K562 (cell line): ENCODE measurements at regions not wholly inside any gene's neighbourhood (a gene's known extent, or its start where the extent isn't known, plus 50 kb on each side); places are given as distances from the start of the nearest gene placed in this dataset.

ENCODE experiments used
- ATAC-seq: fragments of 200-7000 bp; cut with Tn5 transposase; 3 replicates; pipeline ENCODE4 v1.9.1; 2020; ENCODE audit warnings: moderate library complexity
- BruUV-seq: library from RNA; stranded (reverse); fragments of 400-500 nt; replicated peaks from 2 replicates; lab custom pipeline; 2021; lab: Mats Ljungman, UMichigan
- CTCF ChIA-PET: fragments of 300-600 bp; formaldehyde crosslinking; extraction: SDS; loops from one replicate; lab custom pipeline; 2021; ENCODE audit warnings: low intra/inter-chr PET ratio; lab: Yijun Ruan, JAX
- POLR2A ChIA-PET: fragments of 300-600, 350-650 bp; sonication (Branson Sonifier 250); formaldehyde crosslinking; extraction: SDS; loops from one replicate; lab custom pipeline; 2021; ENCODE audit warnings: antibody characterized with exemption, inconsistent platforms; lab: Yijun Ruan, JAX
- DNase-seq, 4 experiments: peaks; one replicate each; pipeline versions ENCODE4 v3.0.0 to v3.0.0-alpha.2; 2011 to 2018; ENCODE audit warnings: low spot score in 3 of 4, mixed read lengths in 3 of 4; ENCODE audit errors: extremely low read depth in 1 of 4
- FAIRE-seq: peaks from 2 replicates; lab custom pipeline; 2011; peaks lifted over from hg19 to GRCh38; lab: Jason Lieb, UNC
- H2AFZ ChIP-seq: 2 replicates; pipeline ENCODE4 v1.6.0; 2011; ENCODE audit warnings: low read depth, low read length, control low read depth, inconsistent platforms
- H3K27ac ChIP-seq: fragments of 200-600 bp; 3 replicates; pipeline ENCODE4 v1.8.0; 2011; ENCODE audit warnings: low read depth, mild to moderate bottlenecking, control low read depth, inconsistent platforms, low read length, moderate library complexity, mixed read lengths; ENCODE audit errors: extremely low read depth
- H3K27me3 ChIP-seq, 2 experiments: fragments of 300-600 bp in 1 of 2; 2 replicates in 1 of 2; 3 replicates in 1 of 2; pipeline versions ENCODE4 v1.6.0 to v1.8.0; 2011; ENCODE audit warnings: inconsistent platforms in 2 of 2, low read length in 2 of 2, mild to moderate bottlenecking in 1 of 2, mixed read lengths in 1 of 2, moderate library complexity in 1 of 2; ENCODE audit not compliant: control insufficient read depth in 2 of 2, insufficient read depth in 2 of 2
- H3K36me3 ChIP-seq: fragments of 300-600 bp; 3 replicates; pipeline ENCODE4 v1.8.0; 2011; ENCODE audit warnings: mild to moderate bottlenecking, low read length, inconsistent platforms; ENCODE audit not compliant: control insufficient read depth, insufficient read depth
- H3K4me1 ChIP-seq, 2 experiments: fragments of 200-600 bp in 1 of 2; replicated peaks in 1 of 2; 2 replicates in 1 of 2; 3 replicates in 1 of 2; pipeline versions ENCODE4 v1.5.1 to v1.8.0; 2011; ENCODE audit warnings: inconsistent platforms in 2 of 2, low read length in 2 of 2, mild to moderate bottlenecking in 1 of 2, mixed read lengths in 1 of 2, moderate library complexity in 1 of 2; ENCODE audit not compliant: control insufficient read depth in 2 of 2, insufficient read depth in 2 of 2
- H3K4me2 ChIP-seq: 2 replicates; pipeline ENCODE4 v1.6.1; 2011; ENCODE audit warnings: low read length, control low read depth, inconsistent platforms, mixed read lengths; ENCODE audit not compliant: insufficient read depth
- H3K4me3 ChIP-seq: fragments of 200-600 bp; sonication (generic), shearing (Covaris generic); 2 replicates; pipeline ENCODE4 v1.5.1; 2016; ENCODE audit warnings: control low read depth, inconsistent platforms
- H3K79me2 ChIP-seq: fragments of 200-600 bp; 3 replicates; pipeline ENCODE4 v1.8.0; 2011; ENCODE audit warnings: low read length, inconsistent platforms; ENCODE audit not compliant: control insufficient read depth, insufficient read depth
- H3K9ac ChIP-seq, 2 experiments: 2 replicates each; pipeline versions ENCODE4 v1.6.0 to v1.6.1; 2011; ENCODE audit warnings: low read depth in 2 of 2, low read length in 2 of 2, control low read depth in 1 of 2, inconsistent platforms in 1 of 2, mild to moderate bottlenecking in 1 of 2, mixed read lengths in 1 of 2; ENCODE audit not compliant: insufficient read depth in 1 of 2
- H3K9me1 ChIP-seq: one replicate; pipeline ENCODE4 v1.6.0; 2011; ENCODE audit warnings: inconsistent platforms, mild to moderate bottlenecking, low read length, moderate library complexity; ENCODE audit not compliant: control insufficient read depth, insufficient read depth
- H3K9me3 ChIP-seq: replicated peaks from 2 replicates; pipeline ENCODE4 v1.5.1; 2011; ENCODE audit warnings: low read depth, low read length, inconsistent platforms; ENCODE audit not compliant: control insufficient read depth, insufficient read depth
- H4K20me1 ChIP-seq: replicated peaks from 2 replicates; pipeline ENCODE4 v1.6.1; 2011; ENCODE audit warnings: low read length, inconsistent platforms, mixed read lengths; ENCODE audit not compliant: control insufficient read depth, insufficient read depth
- BCLAF1 ChIP-seq, 2 experiments: fragments of 450-650 bp in 1 of 2; IDR thresholded peaks; 2 replicates each; pipeline ENCODE4 v1.6.1; 2011 to 2017; ENCODE audit warnings: low read depth in 2 of 2, antibody characterized with exemption in 1 of 2, borderline replicate concordance in 1 of 2, low read length in 1 of 2, mild to moderate bottlenecking in 1 of 2, mixed read lengths in 1 of 2; ENCODE audit not compliant: control insufficient read depth in 1 of 2
- HBP1 ChIP-seq: fragments of 450-650 bp; formaldehyde crosslinking; IDR thresholded peaks from 2 replicates; pipeline ENCODE4 v1.4.0; 2022; ENCODE audit warnings: missing genetic modification characterization
- HDAC3 ChIP-seq: fragments of 450-650 bp; IDR thresholded peaks from 2 replicates; pipeline ENCODE4 v1.6.1; 2018; ENCODE audit warnings: borderline replicate concordance, mild to moderate bottlenecking, moderate library complexity; ENCODE audit not compliant: partially characterized antibody
- L3MBTL2 ChIP-seq: fragments of 450-650 bp; IDR thresholded peaks from 2 replicates; pipeline ENCODE4 v1.6.1; 2016; ENCODE audit warnings: mild to moderate bottlenecking, moderate library complexity
- MTF1 ChIP-seq: fragments of 250-450 bp; sonication (Bioruptor Pico); IDR thresholded peaks from 2 replicates; pipeline ENCODE4 v1.9.0; 2021; ENCODE audit warnings: moderate library complexity, mild to moderate bottlenecking, inconsistent platforms, borderline replicate concordance
- SMAD3 ChIP-seq: fragments of 450-650 bp; formaldehyde crosslinking; conservative IDR thresholded peaks from 2 replicates; pipeline ENCODE4 v1.4.0; 2020; ENCODE audit warnings: mild to moderate bottlenecking
- ZBTB11 ChIP-seq, 3 experiments: fragments of 200-800 bp in 1 of 3; fragments of 250-450 bp in 1 of 3; fragments of 450-650 bp in 1 of 3; sonication (Bioruptor Pico) in 1 of 3; sonication (Bioruptor generic) in 1 of 3; formaldehyde crosslinking in 1 of 3; IDR thresholded peaks; 2 replicates each; pipeline versions ENCODE4 v1.6.1 to v1.8.0; 2016 to 2022; ENCODE audit warnings: mild to moderate bottlenecking in 2 of 3, missing genetic modification characterization in 2 of 3, missing compliant biosample characterization in 1 of 3, moderate library complexity in 1 of 3
- ZKSCAN3 ChIP-seq: fragments of 250-450 bp; sonication (Bioruptor Pico); IDR thresholded peaks from 2 replicates; pipeline ENCODE4 v1.4.0; 2020
- ZMIZ1 ChIP-seq, 2 experiments: fragments of 150-350 bp in 1 of 2; IDR thresholded peaks; 2 replicates each; pipeline ENCODE4 v1.6.1; 2012 to 2016; ENCODE audit warnings: low read depth in 2 of 2, low read length in 2 of 2, mild to moderate bottlenecking in 1 of 2, moderate library complexity in 1 of 2
- WGBS: fragments of 100-300 bp; shearing (Covaris generic); methylation state at CpG from one replicate; pipeline ENCODE4 v1.1.6; 2016; ENCODE audit warnings: low coverage, mixed read lengths; ENCODE audit not compliant: insufficient coverage; ENCODE audit errors: missing lambda C conversion rate; 5-methylcytosine and 5-hydroxymethylcytosine counted together
- in situ Hi-C: fragments of 300-500 bp; cut with MboI; formaldehyde crosslinking; loops from 4 replicates; pipeline ENCODE4 v1.15.0; 2018; ENCODE audit warnings: inconsistent platforms, mixed read lengths
- intact Hi-C: fragments of 100-400 bp; cut with micrococcal nuclease; formaldehyde crosslinking; loops from 2 replicates; pipeline ENCODE4 v1.14.2; 2022

- H3K4me1 ChIP-seq: no peaks in the 10 kb centered on the region
- intact Hi-C loops: no loop called here
- no peaks in the 10 kb centered on the region for H3K36me3 ChIP-seq
- no peak for ATAC-seq
- POLR2A ChIA-PET: interaction anchor here (1.1 kb wide), 1 partner anchor 27 kb away, joined by 4 read pairs; no protein-coding TSS in a partner anchor
- WGBS: 0% methylated on average over 5 of the region's 5 CpGs
- CTCF ChIA-PET: no interaction called here
- H3K4me2 ChIP-seq: no peak overlapping the region
- H3K9ac ChIP-seq: no peak overlapping the region
- H4K20me1 ChIP-seq: no peaks in the 10 kb centered on the region
- H3K27ac ChIP-seq: no peak overlapping the region
- H3K79me2 ChIP-seq: no peaks in the 10 kb centered on the region
- no peak for DNase-seq
- in situ Hi-C loops: no loop called here
- H3K9me3 ChIP-seq: no peaks in the 10 kb centered on the region
- no peak overlapping the region for H3K4me3 ChIP-seq
- 0 out of 5 replicates have a peak, but pooled peaks cover 0 to 4% of the 10 kb centered on the region in 2 experiments for H3K27me3 ChIP-seq
- no TSS peak for BruUV-seq
- no peak overlapping the region for H2AFZ ChIP-seq
- no peak for FAIRE-seq
- no peaks in the 10 kb centered on the region for H3K9me1 ChIP-seq
- TF ChIP-seq L3MBTL2 (no peak), MTF1 (CRISPR knock-in tag) (no peak), ZMIZ1 (IDR thresholded peaks at IDR 0.05; ENCODE audit: low read depth in 2 of 2, low read length in 2 of 2) (no peak), ZKSCAN3 (no peak), HBP1 (CRISPR knock-in tag) (no peak), SMAD3 (CRISPR knock-in tag) (no peak), ZBTB11 (CRISPR knock-in tag; IDR thresholded peaks at IDR 0.05) (no peak), BCLAF1 (IDR thresholded peaks at IDR 0.05; ENCODE audit: borderline replicate concordance in 1 of 2, control insufficient read depth in 1 of 2, low read depth in 2 of 2, low read length in 1 of 2) (no peak), HDAC3 (no peak)
These were observed 54.3 kb upstream of the SH3GLB1 start for GRCh38 chr1:86650065-86650464.
